ENCODE measurements at regions not wholly inside any gene's neighbourhood (a gene's known extent, or its start where the extent isn't known, plus 50 kb on each side); places are given as distances from the start of the nearest gene placed in this dataset.
A peak's percentile ranks its signal among the peaks of the same experiment; 100 is the strongest.

GRCh38 chr9:21565155-21565554, 83.0 kb upstream of the IFNE start:
- DNase-seq: no peak

GRCh38 chr9:21567926-21568325, 85.8 kb upstream of the IFNE start:
- no peak for DNase-seq

- no peak for DNase-seq
Observed at GRCh38 chr9:21568484-21568883, 86.4 kb upstream of the IFNE start.

- no peak for DNase-seq
Observed at GRCh38 chr9:21569721-21570120, 87.6 kb upstream of the IFNE start.

DNA sequence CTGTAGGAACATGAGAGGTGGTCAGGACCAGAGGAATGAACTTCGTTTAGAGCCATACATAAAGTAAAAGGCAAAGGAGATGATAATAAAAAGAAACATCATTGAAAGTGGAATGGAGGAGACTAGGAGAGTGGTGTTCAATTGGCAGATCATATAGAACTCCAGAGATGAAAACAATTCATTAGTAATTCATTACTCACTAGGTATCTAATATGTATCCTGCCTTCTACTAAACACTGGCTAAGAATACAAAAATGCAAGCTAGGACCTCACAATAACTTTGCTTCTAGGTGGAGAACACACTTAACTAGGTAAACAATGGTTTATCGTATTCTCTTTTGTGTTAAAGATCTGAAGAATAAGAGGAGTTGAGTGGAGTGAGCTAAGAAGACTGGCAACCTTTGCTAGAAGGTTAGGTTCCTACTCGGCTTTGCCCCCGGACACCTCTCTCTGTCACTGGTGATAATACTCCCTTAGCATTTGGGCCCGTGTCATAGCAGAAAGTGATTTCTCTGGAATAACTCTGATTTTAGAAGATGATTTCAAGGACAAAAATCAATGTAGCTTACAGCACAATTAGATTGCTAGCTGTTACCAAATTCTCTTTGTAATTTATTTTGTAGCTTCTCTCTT, 88.6 kb upstream of the IFNE start:
- no peak for DNase-seq

DNA sequence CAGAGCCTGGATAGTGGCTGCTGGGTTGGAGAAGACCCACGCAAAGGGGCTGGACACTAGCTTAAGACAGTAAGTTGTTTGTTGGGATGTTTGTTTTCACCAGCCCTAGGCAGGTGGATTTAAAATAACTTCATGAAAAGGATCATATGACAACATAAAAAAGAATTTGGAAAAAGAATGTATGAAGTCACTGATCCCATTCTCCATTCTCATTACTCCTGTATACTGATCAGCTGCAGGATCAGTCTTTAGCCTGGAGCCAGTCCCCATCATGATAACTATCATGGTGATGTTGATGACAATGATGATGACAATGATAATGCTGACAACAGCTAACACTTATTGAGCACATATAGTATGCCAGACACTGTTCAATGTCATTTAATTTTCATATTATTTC, 92.1 kb upstream of the IFNE start:
- DNase-seq: no peak

DNA sequence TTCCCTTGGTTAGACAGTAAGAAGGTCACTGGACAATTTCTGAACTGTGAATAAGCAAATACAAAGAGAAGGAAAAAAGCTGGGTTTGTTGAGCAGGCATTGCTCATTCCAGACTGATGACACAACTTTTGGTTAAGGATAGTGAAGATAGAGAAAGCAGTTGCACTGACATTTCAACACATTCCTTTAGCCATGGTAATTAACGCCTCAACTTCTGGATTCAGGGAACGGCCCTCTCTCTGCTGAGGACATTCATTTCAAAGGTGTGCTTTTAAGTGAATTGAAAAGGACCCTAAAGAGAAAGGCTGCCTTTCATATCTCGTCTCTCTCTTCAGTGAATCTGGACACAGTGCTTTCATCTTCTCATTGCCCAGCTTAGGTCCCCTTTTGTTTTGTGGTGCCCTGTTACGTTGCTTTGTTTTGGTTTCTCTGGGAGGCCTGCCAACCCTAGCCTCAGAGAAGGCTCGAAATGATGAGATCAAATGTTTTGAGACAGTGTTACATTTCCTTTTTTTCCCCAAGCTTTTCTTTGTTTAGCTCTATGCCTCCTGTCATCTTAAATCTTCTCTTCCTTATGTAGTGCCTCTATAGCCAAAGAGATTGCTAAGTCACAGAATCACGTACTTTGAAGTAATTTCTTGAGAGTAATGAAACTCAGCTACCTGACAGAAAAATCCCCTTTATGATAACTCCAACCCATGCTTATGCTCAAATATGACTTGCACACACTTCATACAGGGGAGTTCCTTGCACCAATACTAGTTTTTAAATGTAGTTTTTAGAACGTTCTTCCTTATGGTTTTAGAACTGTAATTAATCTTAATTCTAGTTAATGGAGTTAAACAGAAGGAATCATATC, 94.4 kb upstream of the IFNE start:
- DNase-seq: no peak

DNA sequence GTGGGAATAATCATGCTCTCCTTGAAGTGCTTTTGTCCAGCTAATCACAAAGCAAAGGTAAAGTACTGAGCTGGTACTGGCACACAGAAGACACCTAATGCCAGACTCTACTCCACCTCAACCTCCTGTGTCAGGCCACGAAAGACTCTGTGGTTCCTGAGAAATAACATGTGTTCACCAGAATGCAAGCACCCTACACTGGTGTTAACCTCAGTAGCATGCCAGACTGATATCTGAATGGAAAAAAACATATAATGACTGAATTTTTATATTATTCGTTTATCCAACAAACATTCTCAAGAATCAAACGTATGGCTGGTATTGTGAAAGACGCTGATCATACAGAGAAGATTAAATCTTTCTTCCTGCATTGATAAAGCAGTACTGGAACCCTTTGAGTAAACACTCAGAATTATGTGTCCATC, 97.1 kb upstream of the IFNE start:
- no peak for DNase-seq

DNA sequence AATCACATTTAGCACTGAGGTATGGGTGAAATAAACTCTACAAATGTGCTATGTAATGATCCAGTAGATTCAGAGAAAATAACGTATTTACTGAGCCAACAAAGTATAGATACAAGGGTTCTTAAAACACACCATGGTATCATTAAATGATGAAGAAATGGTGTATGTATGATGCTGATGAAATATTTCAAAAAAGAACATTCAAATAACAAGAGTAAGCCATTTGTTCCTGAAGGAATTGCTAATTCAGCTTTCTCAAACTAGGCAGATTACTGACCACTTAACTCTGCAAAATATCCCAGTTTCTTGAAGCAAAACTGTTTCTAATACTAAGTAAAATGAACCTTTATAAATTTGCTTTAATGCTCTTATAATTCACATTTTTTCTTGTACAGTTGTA, 97.6 kb upstream of the IFNE start:
- no peak for DNase-seq

DNA sequence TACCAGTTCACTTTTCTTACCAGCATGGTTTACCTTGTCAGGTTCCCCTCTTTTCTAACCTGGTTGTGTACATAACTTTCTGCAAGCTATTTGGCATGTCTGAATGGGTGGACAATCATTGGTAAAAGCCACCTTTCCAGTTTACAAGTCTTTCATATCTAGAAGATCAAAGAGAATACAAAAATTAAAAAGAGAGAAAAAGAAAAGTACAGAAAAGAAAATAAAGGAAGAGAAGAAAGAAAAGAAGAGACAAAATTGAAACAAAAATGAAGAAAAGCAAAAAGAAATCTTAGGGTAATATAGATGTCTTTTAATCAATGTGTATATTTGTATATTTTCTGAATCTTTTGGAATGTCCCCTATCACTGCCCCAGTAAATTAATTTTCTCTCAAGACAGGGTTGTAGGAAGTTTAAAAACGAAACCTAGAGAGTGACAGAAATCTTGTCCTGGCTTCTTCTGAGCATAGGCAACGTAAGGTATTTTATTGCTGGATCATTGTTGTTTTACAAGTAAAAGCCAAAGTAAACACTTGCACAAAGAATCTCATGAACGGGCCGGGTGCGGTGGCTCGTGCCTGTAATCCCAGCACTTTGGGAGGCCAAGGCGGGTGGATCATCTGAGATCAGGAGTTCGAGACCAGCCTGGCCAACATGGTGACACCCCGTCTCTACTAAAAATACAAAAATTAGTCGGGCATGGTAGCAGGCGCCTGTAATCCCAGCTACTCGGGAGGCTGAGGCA, 98.7 kb upstream of the IFNE start:
- no peak for DNase-seq

- no peak for DNase-seq
Observed at GRCh38 chr9:21583628-21584377, 101.7 kb upstream of the IFNE start.

GRCh38 chr9:21584890-21585289, 102.8 kb upstream of the IFNE start:
- no peak for DNase-seq

- DNase-seq: no peak
Observed at GRCh38 chr9:21585756-21586752, 103.9 kb upstream of the IFNE start.

DNA sequence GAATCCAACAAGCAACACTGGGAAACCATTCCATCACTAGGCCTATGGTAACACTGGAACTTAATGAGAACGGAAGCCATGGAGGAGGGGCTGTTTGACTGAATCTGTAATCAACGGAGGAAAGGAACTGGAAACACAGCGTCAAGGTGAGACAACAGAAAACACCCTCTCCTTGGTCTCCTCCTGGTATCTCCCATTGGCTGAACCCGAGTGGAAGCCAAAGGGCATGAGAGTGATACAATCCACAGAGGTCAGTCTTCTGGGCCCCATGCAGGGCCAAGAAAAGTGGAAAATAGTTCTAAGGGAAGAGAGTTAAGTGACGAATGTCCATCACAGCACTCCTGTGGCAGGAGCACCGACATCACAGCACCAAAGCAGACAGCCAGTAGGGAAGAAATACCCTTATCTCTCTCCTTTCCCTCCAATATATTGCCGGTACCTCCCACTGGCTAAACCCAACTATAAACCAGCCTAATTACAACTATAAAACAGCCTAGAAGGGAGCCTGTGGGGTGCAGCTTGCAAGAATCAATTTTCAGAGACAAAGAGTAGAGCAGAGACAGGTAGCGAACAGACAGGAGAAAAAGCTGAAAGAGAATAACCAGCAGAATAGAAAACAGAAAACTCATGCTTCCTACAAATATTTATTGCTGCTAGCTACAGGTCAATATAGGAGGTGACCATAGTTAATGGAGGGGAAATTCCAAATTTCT, 107.4 kb upstream of the IFNE start:
- no peak for DNase-seq

GRCh38 chr9:21590058-21590996, 108.2 kb upstream of the IFNE start:
- DNase-seq: no peak

DNA sequence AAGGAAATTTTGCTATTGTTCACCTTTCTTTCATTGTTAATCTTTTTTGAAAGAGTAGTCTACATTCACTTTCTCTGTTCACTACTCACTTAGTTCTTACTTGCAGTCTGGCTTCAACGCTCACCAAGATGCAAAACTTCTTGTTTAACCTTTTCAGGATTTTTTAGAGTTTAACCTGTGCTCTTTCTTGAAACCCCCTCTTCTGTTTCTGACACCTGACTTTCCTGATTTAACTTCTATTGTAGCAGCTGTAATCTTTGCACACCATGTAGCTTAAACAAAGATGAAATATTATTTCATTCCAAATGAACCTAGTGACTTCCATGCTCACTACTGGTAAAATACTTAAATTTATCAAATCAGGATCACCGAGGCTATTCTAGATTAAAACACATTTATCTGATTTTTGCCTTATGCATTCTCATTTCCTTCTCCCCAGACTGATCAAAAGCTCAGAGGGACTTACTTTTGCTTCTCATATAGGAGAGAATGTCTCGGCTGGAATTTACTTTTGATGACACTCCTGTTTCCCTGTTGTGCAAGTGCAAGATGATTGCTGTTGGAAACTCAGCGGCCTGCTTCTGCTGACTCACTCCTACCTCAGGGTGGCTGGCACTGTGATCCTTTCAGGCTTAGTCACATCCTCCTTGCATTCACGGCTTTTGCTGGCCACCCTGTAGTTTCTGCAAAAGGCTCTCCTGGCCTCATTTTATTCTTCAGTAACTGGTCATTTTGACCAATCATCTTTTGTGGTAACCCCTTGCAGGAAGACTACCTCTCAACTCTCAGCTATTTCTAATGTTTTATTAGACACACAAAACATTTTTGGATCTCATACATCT, 109.3 kb upstream of the IFNE start:
- peak; percentile 66 for DNase-seq

DNA sequence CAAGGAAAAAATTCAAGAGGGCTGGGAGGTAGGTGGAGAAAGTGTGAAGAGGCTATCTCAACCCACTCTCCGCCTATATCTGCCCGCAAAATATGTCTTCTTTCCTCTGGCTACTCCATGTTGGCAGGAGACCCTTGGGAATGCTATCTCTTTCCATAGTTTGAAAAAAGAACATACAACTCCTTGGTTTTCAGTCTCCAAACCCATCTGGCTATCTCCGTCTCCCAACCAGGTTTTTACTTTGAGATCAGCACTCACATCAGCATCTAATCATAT, 109.9 kb upstream of the IFNE start:
- DNase-seq: no peak

- no peak for DNase-seq
Observed at GRCh38 chr9:21597284-21597683, 115.2 kb upstream of the IFNE start.

- no peak for DNase-seq
Observed at GRCh38 chr9:21598749-21599148, 116.6 kb upstream of the IFNE start.

Measured in activated CD8-positive, alpha-beta memory T cell treated with anti-CD3 and anti-CD28 coated beads for 24 hours (primary cell).